Astrocyte (in vitro differentiated cells and primary cell): ENCODE measurements at regions not wholly inside any gene's neighbourhood (a gene's known extent, or its start where the extent isn't known, plus 50 kb on each side); places are given as distances from the start of the nearest gene placed in this dataset.

Experiments used
- DNase-seq: peaks from one replicate; pipeline ENCODE4 v3.0.0-alpha.2; 2010; ENCODE audit warnings: low read depth
- FAIRE-seq: peaks from 2 replicates; lab custom pipeline; 2011; peaks lifted over from hg19 to GRCh38; lab: Jason Lieb, UNC
- H2AFZ ChIP-seq: 2 replicates; pipeline ENCODE4 v1.6.0; 2012; ENCODE audit warnings: low read depth, low read length, inconsistent platforms
- H3K27ac ChIP-seq: 2 replicates; pipeline ENCODE4 v1.5.1; 2011; ENCODE audit warnings: low read depth, low read length, inconsistent platforms
- H3K27me3 ChIP-seq: 2 replicates; pipeline ENCODE4 v1.6.0; 2011; ENCODE audit warnings: low read length, inconsistent platforms; ENCODE audit not compliant: insufficient read depth
- H3K36me3 ChIP-seq: 2 replicates; pipeline ENCODE4 v1.5.1; 2011; ENCODE audit warnings: low read length, inconsistent platforms; ENCODE audit not compliant: insufficient read depth
- H3K4me1 ChIP-seq: 2 replicates; pipeline ENCODE4 v1.5.1; 2011; ENCODE audit warnings: low read length, inconsistent platforms; ENCODE audit not compliant: insufficient read depth
- H3K4me2 ChIP-seq: 2 replicates; pipeline ENCODE4 v1.6.0; 2012; ENCODE audit warnings: low read length, inconsistent platforms
- H3K4me3 ChIP-seq: 2 replicates; pipeline ENCODE4 v1.5.1; 2011; ENCODE audit warnings: low read depth, mild to moderate bottlenecking, low read length, inconsistent platforms; ENCODE audit not compliant: insufficient read depth
- H3K79me2 ChIP-seq: 2 replicates; pipeline ENCODE4 v1.6.0; 2012; ENCODE audit warnings: mild to moderate bottlenecking, low read length, inconsistent platforms; ENCODE audit not compliant: insufficient read depth
- H3K9ac ChIP-seq: 2 replicates; pipeline ENCODE4 v1.6.0; 2012; ENCODE audit warnings: mild to moderate bottlenecking, low read length, inconsistent platforms
- H3K9me3 ChIP-seq: 2 replicates; pipeline ENCODE4 v1.5.1; 2012; ENCODE audit warnings: low read depth, mild to moderate bottlenecking, low read length, inconsistent platforms; ENCODE audit not compliant: insufficient read depth
- H4K20me1 ChIP-seq: 2 replicates; pipeline ENCODE4 v1.6.0; 2012; ENCODE audit warnings: low read length, inconsistent platforms; ENCODE audit not compliant: insufficient read depth
- H3K27ac Mint-ChIP-seq: one replicate; pipeline ENCODE4 v1.8.0; 2021; ENCODE audit warnings: mild to moderate bottlenecking, mixed read lengths; ENCODE audit not compliant: unreplicated experiment
- H3K27me3 Mint-ChIP-seq: one replicate; pipeline ENCODE4 v1.8.0; 2021; ENCODE audit warnings: low read depth, mixed read lengths; ENCODE audit not compliant: unreplicated experiment
- H3K36me3 Mint-ChIP-seq: one replicate; pipeline ENCODE4 v1.8.0; 2021; ENCODE audit warnings: low read depth, mixed read lengths; ENCODE audit not compliant: unreplicated experiment
- H3K4me1 Mint-ChIP-seq: one replicate; pipeline ENCODE4 v1.8.0; 2021; ENCODE audit warnings: low read depth, mixed read lengths; ENCODE audit not compliant: unreplicated experiment
- H3K4me3 Mint-ChIP-seq: one replicate; pipeline ENCODE4 v1.8.0; 2021; ENCODE audit warnings: mild to moderate bottlenecking, moderate library complexity, mixed read lengths; ENCODE audit not compliant: unreplicated experiment
- H3K9me3 Mint-ChIP-seq: one replicate; pipeline ENCODE4 v1.8.0; 2021; ENCODE audit warnings: mild to moderate bottlenecking, mixed read lengths; ENCODE audit not compliant: unreplicated experiment
- CTCF ChIP-seq: IDR thresholded peaks from 2 replicates; pipeline ENCODE4 v1.5.1; 2011; ENCODE audit warnings: low read depth, mild to moderate bottlenecking, inconsistent platforms, low read length, moderate library complexity; ENCODE audit not compliant: insufficient read depth
- EZH2 ChIP-seq: IDR thresholded peaks from 2 replicates; pipeline ENCODE4 v1.6.1; 2012; ENCODE audit warnings: mild to moderate bottlenecking, low read length, inconsistent platforms; ENCODE audit not compliant: insufficient read depth

- Mint-ChIP-seq H3K27me3 (no peaks in the 10 kb centered on the region), H3K27ac (no peak overlapping the region), H3K9me3 (peaks cover 4% of the 10 kb centered on the region), H3K36me3 (no peaks in the 10 kb centered on the region), H3K4me3 (no peak overlapping the region), H3K4me1 (no peaks in the 10 kb centered on the region)
- no peaks in the 10 kb centered on the region for H3K9me3 ChIP-seq
- FAIRE-seq (no peak), DNase-seq (no peak)
- no peaks in the 10 kb centered on the region for H3K79me2 ChIP-seq
- no peak overlapping the region for H3K27ac ChIP-seq
- H3K36me3 ChIP-seq, result no peaks in the 10 kb centered on the region
- H4K20me1 ChIP-seq, result no peaks in the 10 kb centered on the region
- H3K4me2 ChIP-seq, result no peak overlapping the region
- no peak overlapping the region for H3K9ac ChIP-seq
- H3K4me3 ChIP-seq, result no peak overlapping the region
- TF ChIP-seq CTCF (no peak), EZH2 (no peak)
- no peaks in the 10 kb centered on the region for H3K4me1 ChIP-seq
- no peaks in the 10 kb centered on the region for H3K27me3 ChIP-seq
- H2AFZ ChIP-seq, result no peak overlapping the region
Measured at GRCh38 chr5:24161559-24161958, 483.2 kb downstream of the CDH10 start.

- Histone ChIP-seq H3K9ac (no peak overlapping the region), H3K79me2 (no peaks in the 10 kb centered on the region), H3K4me3 (no peak overlapping the region), H3K36me3 (no peaks in the 10 kb centered on the region), H3K9me3 (no peaks in the 10 kb centered on the region), H3K27me3 (no peaks in the 10 kb centered on the region), H4K20me1 (no peaks in the 10 kb centered on the region), H3K4me2 (no peak overlapping the region), H2AFZ (no peak overlapping the region), H3K4me1 (no peaks in the 10 kb centered on the region), H3K27ac (no peak overlapping the region)
- FAIRE-seq (no peak), DNase-seq (no peak)
- Mint-ChIP-seq H3K4me1 (no peaks in the 10 kb centered on the region), H3K36me3 (no peaks in the 10 kb centered on the region), H3K27ac (no peak overlapping the region), H3K4me3 (no peak overlapping the region), H3K27me3 (no peaks in the 10 kb centered on the region), H3K9me3 (no peaks in the 10 kb centered on the region)
- TF ChIP-seq EZH2 (no peak), CTCF (no peak)
Measured at GRCh38 chr5:24162343-24162742, 482.4 kb downstream of the CDH10 start.

GRCh38 chr5:24163091-24163490 lies 481.7 kb downstream of the CDH10 start:
- Histone ChIP-seq H3K9ac (no peak overlapping the region), H3K4me3 (no peak overlapping the region), H3K27me3 (no peaks in the 10 kb centered on the region), H4K20me1 (no peaks in the 10 kb centered on the region), H3K4me2 (no peak overlapping the region), H3K79me2 (no peaks in the 10 kb centered on the region), H3K27ac (no peak overlapping the region), H2AFZ (no peak overlapping the region), H3K9me3 (no peaks in the 10 kb centered on the region), H3K36me3 (no peaks in the 10 kb centered on the region), H3K4me1 (no peaks in the 10 kb centered on the region)
- no peak overlapping the region for H3K4me3 Mint-ChIP-seq
- no peak overlapping the region for H3K27ac Mint-ChIP-seq
- DNase-seq (no peak), FAIRE-seq (peak; percentile 45)
- no peaks in the 10 kb centered on the region for H3K27me3 Mint-ChIP-seq
- H3K36me3 Mint-ChIP-seq, result no peaks in the 10 kb centered on the region
- no peaks in the 10 kb centered on the region for H3K9me3 Mint-ChIP-seq
- no peak for TF ChIP-seq CTCF
- no peak for TF ChIP-seq EZH2
- peaks cover 3% of the 10 kb centered on the region for H3K4me1 Mint-ChIP-seq
